ENCODE measurements at regions not wholly inside any gene's neighbourhood (a gene's known extent, or its start where the extent isn't known, plus 50 kb on each side); places are given as distances from the start of the nearest gene placed in this dataset.

- DNase-seq: no peak
Observed at GRCh38 chr5:44868541-44868940, 59.8 kb downstream of the MRPS30 start.

- DNase-seq: no peak
Observed at GRCh38 chr5:44869928-44870327, 61.2 kb downstream of the MRPS30 start.

- DNase-seq: no peak
Observed at GRCh38 chr5:44870430-44870829, 61.7 kb downstream of the MRPS30 start.

- DNase-seq: no peak
Observed at GRCh38 chr5:44871401-44871800, 62.7 kb downstream of the MRPS30 start.

- peak; percentile 14 for DNase-seq
Observed at GRCh38 chr5:44875661-44876605, 67.2 kb downstream of the MRPS30 start.

- no peak for DNase-seq
Observed at GRCh38 chr5:44881266-44881665, 72.5 kb downstream of the MRPS30 start.

- DNase-seq: no peak
Observed at GRCh38 chr5:44884036-44884435, 75.3 kb downstream of the MRPS30 start.

- DNase-seq: no peak
Observed at GRCh38 chr5:44885903-44886302, 77.2 kb downstream of the MRPS30 start.

- no peak for DNase-seq
Observed at GRCh38 chr5:44887722-44888121, 79.0 kb downstream of the MRPS30 start.

- no peak for DNase-seq
Observed at GRCh38 chr5:44888435-44888834, 79.7 kb downstream of the MRPS30 start.

- DNase-seq: no peak
Observed at GRCh38 chr5:44891116-44891515, 82.4 kb downstream of the MRPS30 start.

GRCh38 chr5:44900273-44900954 lies 91.7 kb downstream of the MRPS30 start:
- DNase-seq: no peak

- DNase-seq: no peak
Observed at GRCh38 chr5:44907396-44907795, 98.6 kb downstream of the MRPS30 start.

GRCh38 chr5:44909004-44909403 lies 100.3 kb downstream of the MRPS30 start:
- no peak for DNase-seq

- no peak for DNase-seq
Observed at GRCh38 chr5:44911501-44911900, 102.8 kb downstream of the MRPS30 start.

GRCh38 chr5:44914221-44914620 lies 105.5 kb downstream of the MRPS30 start:
- no peak for DNase-seq

GRCh38 chr5:44919560-44919959 lies 110.8 kb downstream of the MRPS30 start:
- no peak for DNase-seq

GRCh38 chr5:44927115-44927733 lies 118.5 kb downstream of the MRPS30 start:
- DNase-seq: no peak

- no peak for DNase-seq
Observed at GRCh38 chr5:44932922-44933585, 124.3 kb downstream of the MRPS30 start.

GRCh38 chr5:44933686-44934085 lies 124.9 kb downstream of the MRPS30 start:
- no peak for DNase-seq

GRCh38 chr5:44935262-44935661 lies 126.5 kb downstream of the MRPS30 start:
- DNase-seq: no peak

- no peak for DNase-seq
Observed at GRCh38 chr5:44935871-44936270, 127.1 kb downstream of the MRPS30 start.

GRCh38 chr5:44942524-44943001 lies 133.8 kb downstream of the MRPS30 start:
- no peak for DNase-seq

All from DMS153 (cell line).